ENCODE measurements at regions not wholly inside any gene's neighbourhood (a gene's known extent, or its start where the extent isn't known, plus 50 kb on each side); places are given as distances from the start of the nearest gene placed in this dataset.

- TF ChIP-seq POLR2A (IDR thresholded peaks at IDR 0.05) (no peak), CTCF (IDR thresholded peaks at IDR 0.05) (no peak)
These were observed 148.0 kb upstream of the DMAC1 start for GRCh38 chr9:7947577-7947976.

Measured in adrenal gland (tissue), 5 donors.